DND-41 (cell line): ENCODE measurements at regions not wholly inside any gene's neighbourhood (a gene's known extent, or its start where the extent isn't known, plus 50 kb on each side); places are given as distances from the start of the nearest gene placed in this dataset.

ENCODE experiments used
- ATAC-seq: fragments of 200-7000 bp; cut with Tn5 transposase; 3 replicates; pipeline ENCODE4 v1.9.1; 2021; ENCODE audit warnings: low read depth; ENCODE audit not compliant: insufficient read depth
- DNase-seq: peaks from one replicate; pipeline ENCODE4 v3.0.0-alpha.2; 2020
- H2AFZ ChIP-seq: 2 replicates; pipeline ENCODE4 v1.6.0; 2012; ENCODE audit warnings: low read depth, low read length
- H3K27ac ChIP-seq: 2 replicates; pipeline ENCODE4 v1.5.1; 2012; ENCODE audit warnings: low read length, inconsistent platforms
- H3K27me3 ChIP-seq: fragments of 200-600 bp; sonication (generic); 2 replicates; pipeline ENCODE4 v1.6.0; 2012; ENCODE audit warnings: low read length, mild to moderate bottlenecking, inconsistent platforms; ENCODE audit not compliant: insufficient read depth, poor library complexity
- H3K36me3 ChIP-seq: 2 replicates; pipeline ENCODE4 v1.5.1; 2012; ENCODE audit warnings: low read length, inconsistent platforms; ENCODE audit not compliant: insufficient read depth
- H3K4me1 ChIP-seq: 2 replicates; pipeline ENCODE4 v1.5.1; 2012; ENCODE audit warnings: mild to moderate bottlenecking, low read length; ENCODE audit not compliant: insufficient read depth
- H3K4me2 ChIP-seq: 2 replicates; pipeline ENCODE4 v1.6.0; 2012; ENCODE audit warnings: mild to moderate bottlenecking, moderate library complexity, low read length, inconsistent platforms; ENCODE audit not compliant: insufficient read depth
- H3K4me3 ChIP-seq, 2 experiments: fragments of 200-600 bp in 1 of 2; shearing (Covaris generic) in 1 of 2; 2 replicates each; pipeline ENCODE4 v1.5.1; 2012 to 2016; ENCODE audit warnings: inconsistent platforms in 2 of 2, low read length in 2 of 2, mild to moderate bottlenecking in 2 of 2, low read depth in 1 of 2, moderate library complexity in 1 of 2
- H3K79me2 ChIP-seq: 2 replicates; pipeline ENCODE4 v1.6.0; 2012; ENCODE audit warnings: low read length, inconsistent platforms; ENCODE audit not compliant: insufficient read depth
- H3K9ac ChIP-seq: 2 replicates; pipeline ENCODE4 v1.6.0; 2012; ENCODE audit warnings: low read depth, mild to moderate bottlenecking, inconsistent platforms, low read length, moderate library complexity
- H3K9me3 ChIP-seq: 2 replicates; pipeline ENCODE4 v1.5.1; 2012; ENCODE audit warnings: low read length, moderate library complexity, mild to moderate bottlenecking, inconsistent platforms; ENCODE audit not compliant: insufficient read depth, severe bottlenecking
- H4K20me1 ChIP-seq: 2 replicates; pipeline ENCODE4 v1.6.0; 2012; ENCODE audit warnings: low read length; ENCODE audit not compliant: insufficient read depth
- CTCF ChIP-seq: IDR thresholded peaks from 2 replicates; pipeline ENCODE4 v1.5.1; 2012; ENCODE audit warnings: borderline replicate concordance, low read length, moderate library complexity, mild to moderate bottlenecking; ENCODE audit not compliant: poor library complexity, severe bottlenecking; ENCODE audit errors: extremely low read depth
- EZH2 ChIP-seq: IDR thresholded peaks from 3 replicates; pipeline ENCODE4 v1.6.1; 2012; ENCODE audit warnings: borderline replicate concordance, low read depth, mild to moderate bottlenecking, moderate library complexity, low read length, inconsistent platforms; ENCODE audit not compliant: severe bottlenecking

DNA sequence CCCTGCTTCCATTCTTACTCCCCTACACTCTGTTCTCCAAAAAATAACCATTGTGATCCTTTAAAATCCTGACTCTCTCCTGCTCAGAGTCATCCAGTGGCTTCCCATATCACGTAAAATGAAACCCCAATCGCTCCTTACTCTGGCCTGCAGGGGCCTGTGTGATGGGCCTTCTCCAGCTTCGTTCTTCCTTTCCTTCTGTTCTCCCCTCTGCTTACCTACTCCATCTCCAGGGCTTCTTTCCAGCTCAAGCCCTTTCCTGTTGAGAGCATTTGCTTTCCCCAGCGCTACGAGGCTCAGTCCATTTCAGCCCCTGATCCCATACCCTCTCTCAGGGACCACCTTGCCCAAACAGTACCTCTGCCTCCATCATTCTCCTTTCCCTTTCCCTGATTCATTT, 144.4 kb upstream of the ARHGAP5 start:
- Histone ChIP-seq H3K27me3 (no peaks in the 10 kb centered on the region), H2AFZ (no peak overlapping the region), H3K9me3 (no peaks in the 10 kb centered on the region), H3K4me3 (no peak overlapping the region), H4K20me1 (no peaks in the 10 kb centered on the region), H3K36me3 (no peaks in the 10 kb centered on the region), H3K9ac (no peak overlapping the region), H3K79me2 (no peaks in the 10 kb centered on the region), H3K4me2 (no peak overlapping the region), H3K4me1 (no peaks in the 10 kb centered on the region), H3K27ac (no peak overlapping the region)
- TF ChIP-seq EZH2 (no peak), CTCF (no peak)
- ATAC-seq (no peak), DNase-seq (no peak)

DNA sequence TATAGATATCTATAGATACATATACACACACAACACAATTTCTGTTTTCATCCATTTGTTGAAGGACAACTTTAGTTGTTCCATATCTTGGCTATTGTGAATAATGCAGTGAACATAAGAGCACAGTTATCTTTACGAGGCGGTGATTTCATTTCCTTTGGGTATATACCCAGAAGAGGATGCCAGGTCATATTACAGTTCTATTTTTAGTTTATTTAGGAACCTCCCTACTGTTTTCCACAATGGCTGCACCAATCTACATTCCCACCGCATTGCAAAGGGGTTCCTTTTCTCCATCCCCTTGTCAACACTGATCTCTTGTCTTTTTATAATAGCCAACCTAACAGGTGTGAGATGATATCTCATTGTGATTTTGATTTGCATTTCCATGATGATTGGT, 143.4 kb upstream of the ARHGAP5 start:
- Histone ChIP-seq H3K4me2 (no peak overlapping the region), H3K4me1 (no peaks in the 10 kb centered on the region), H3K27me3 (no peaks in the 10 kb centered on the region), H3K4me3 (no peak overlapping the region), H3K9me3 (no peaks in the 10 kb centered on the region), H4K20me1 (no peaks in the 10 kb centered on the region), H3K79me2 (no peaks in the 10 kb centered on the region), H3K36me3 (no peaks in the 10 kb centered on the region), H2AFZ (no peak overlapping the region), H3K27ac (no peak overlapping the region), H3K9ac (no peak overlapping the region)
- no peak for TF ChIP-seq EZH2
- no peak for TF ChIP-seq CTCF
- ATAC-seq (no peak), DNase-seq (no peak)

DNA sequence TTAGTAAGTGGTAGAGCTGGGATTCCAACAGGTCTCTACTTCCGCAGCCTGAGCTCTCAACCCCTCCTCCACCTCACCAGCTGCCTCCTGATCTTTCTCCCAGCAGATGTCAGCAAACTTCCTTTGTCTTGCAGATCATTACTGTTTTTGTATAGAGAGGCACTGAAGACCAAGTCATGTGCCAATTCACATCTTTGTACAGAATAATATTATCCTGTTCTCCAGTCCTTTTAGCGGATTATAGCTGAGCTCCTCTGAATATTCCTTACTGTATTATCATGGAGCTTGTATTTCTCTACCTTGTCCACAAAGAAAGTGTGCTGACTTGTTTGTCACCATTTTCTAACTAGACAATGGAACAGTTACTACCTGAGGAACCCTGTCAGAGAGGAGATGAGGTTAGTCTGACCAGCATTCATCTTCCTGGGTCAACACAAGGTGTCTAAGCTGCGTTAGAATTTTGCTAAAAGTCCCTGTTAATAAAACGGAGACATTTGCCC, 142.3 kb upstream of the ARHGAP5 start:
- TF ChIP-seq CTCF (peak; percentile 48), EZH2 (no peak)
- no peaks in the 10 kb centered on the region for H3K36me3 ChIP-seq
- no peaks in the 10 kb centered on the region for H3K27me3 ChIP-seq
- no peaks in the 10 kb centered on the region for H4K20me1 ChIP-seq
- DNase-seq (no peak), ATAC-seq (no peak)
- H3K79me2 ChIP-seq: no peaks in the 10 kb centered on the region
- H3K4me1 ChIP-seq: no peaks in the 10 kb centered on the region
- no peak overlapping the region for H3K27ac ChIP-seq
- no peak overlapping the region for H3K4me2 ChIP-seq
- H3K9ac ChIP-seq: no peak overlapping the region
- H3K4me3 ChIP-seq: no peak overlapping the region
- no peaks in the 10 kb centered on the region for H3K9me3 ChIP-seq
- H2AFZ ChIP-seq: no peak overlapping the region

- Histone ChIP-seq H3K4me3 (no peak overlapping the region), H3K9ac (no peak overlapping the region), H3K36me3 (no peaks in the 10 kb centered on the region), H3K27ac (no peak overlapping the region), H3K4me1 (no peaks in the 10 kb centered on the region), H2AFZ (no peak overlapping the region), H3K4me2 (no peak overlapping the region), H3K27me3 (no peaks in the 10 kb centered on the region), H3K79me2 (no peaks in the 10 kb centered on the region), H4K20me1 (no peaks in the 10 kb centered on the region), H3K9me3 (no peaks in the 10 kb centered on the region)
- TF ChIP-seq EZH2: no peak
- DNase-seq: no peak
- no peak for ATAC-seq
Observed at GRCh38 chr14:31935391-31935790, 141.7 kb upstream of the ARHGAP5 start.
